ENCODE measurements at regions not wholly inside any gene's neighbourhood (a gene's known extent, or its start where the extent isn't known, plus 50 kb on each side); places are given as distances from the start of the nearest gene placed in this dataset.

DNA sequence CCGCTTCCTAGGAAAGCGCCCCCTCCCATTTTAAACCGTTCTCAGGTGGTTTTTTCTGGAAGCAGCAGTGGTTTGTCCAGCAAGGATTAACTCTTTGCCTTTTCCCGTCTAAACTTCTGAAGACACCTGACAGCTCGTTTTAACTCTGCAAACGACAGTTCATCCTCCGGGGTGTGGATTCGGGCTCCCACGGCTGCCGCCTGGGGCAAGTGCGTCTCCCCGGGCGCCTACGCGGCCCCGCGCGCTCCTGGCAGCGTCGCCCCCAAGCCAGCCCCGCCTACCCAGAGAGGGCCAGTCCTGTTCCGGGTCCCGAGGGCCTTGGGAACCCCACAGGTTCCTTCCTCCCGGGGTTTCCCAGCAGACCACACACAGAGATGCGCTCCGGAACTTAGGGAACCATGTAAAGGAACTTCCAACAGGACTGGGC is 54.4 kb downstream of the PRR18 start:
- peaks cover 1 to 4% of the 10 kb centered on the region in 2 experiments; a peak in 2 of 4 replicates for H3K27me3 ChIP-seq (replicated peaks in 1 of 2; ENCODE audit: control insufficient read depth in 2 of 2, insufficient read depth in 2 of 2, low read length in 1 of 2)
- ChIA-PET RAD21 (ENCODE audit: unreplicated experiment) (no interaction called here), POLR2A (no interaction called here), SMC1A (ENCODE audit: uncharacterized antibody, unreplicated experiment) (no interaction called here), CTCF (no interaction called here)
- H2AFZ ChIP-seq (ENCODE audit: control insufficient read depth, low read depth, low read length): no peak overlapping the region
- peaks cover 3% of the 10 kb centered on the region; the same call in 1 of the 3 replicates for H3K9me3 ChIP-seq (replicated peaks; ENCODE audit: control insufficient read depth, insufficient read depth, low read length)
- intact Hi-C loops (cut with micrococcal nuclease; ENCODE audit: unreplicated experiment): no loop called here
- peaks cover 5% of the 10 kb centered on the region for H3K4me1 ChIP-seq (ENCODE audit: control insufficient read depth, insufficient read depth, low read length)
- no peaks in the 10 kb centered on the region for H3K36me3 ChIP-seq (ENCODE audit: control insufficient read depth in 2 of 2, insufficient read depth in 2 of 2, low read length in 1 of 2)
- H3K4me3 ChIP-seq: peak overlapping the region; percentile 25; the same call in 1 of the 2 replicates
- BruUV-seq (replicated peaks): no TSS peak
- TF ChIP-seq SUZ12 (IDR thresholded peaks at IDR 0.05; ENCODE audit: unreplicated experiment) (peak; percentile 84), ZSCAN29 (IDR thresholded peaks at IDR 0.05) (no peak), POLR2A (IDR thresholded peaks at IDR 0.05; ENCODE audit: low read depth, low read length) (no peak)
- DNase-seq (ENCODE audit: low read depth, low spot score) (no peak), FAIRE-seq (no peak), ATAC-seq (peak; percentile 42; the same call in 2 of the 3 replicates)
- no peaks in the 10 kb centered on the region for H3K79me2 ChIP-seq (ENCODE audit: control insufficient read depth, insufficient read depth, low read length)
- in situ Hi-C loops (cut with MboI): no loop called here
- peak overlapping the region; percentile 21; the same call in 1 of the 2 replicates for H3K4me2 ChIP-seq (ENCODE audit: control insufficient read depth, insufficient read depth)
- no peak overlapping the region for H3K9ac ChIP-seq (ENCODE audit: control insufficient read depth, insufficient read depth, low read length)
- WGBS (ENCODE audit: insufficient coverage, insufficient replicate concordance, low lambda C conversion rate, missing lambda C conversion rate): 11% methylated on average over 23 of the region's 26 CpGs
- H4K20me1 ChIP-seq (ENCODE audit: control insufficient read depth, insufficient read depth): no peaks in the 10 kb centered on the region
- no peak overlapping the region for H3K27ac ChIP-seq (ENCODE audit: control insufficient read depth, insufficient read depth)

DNA sequence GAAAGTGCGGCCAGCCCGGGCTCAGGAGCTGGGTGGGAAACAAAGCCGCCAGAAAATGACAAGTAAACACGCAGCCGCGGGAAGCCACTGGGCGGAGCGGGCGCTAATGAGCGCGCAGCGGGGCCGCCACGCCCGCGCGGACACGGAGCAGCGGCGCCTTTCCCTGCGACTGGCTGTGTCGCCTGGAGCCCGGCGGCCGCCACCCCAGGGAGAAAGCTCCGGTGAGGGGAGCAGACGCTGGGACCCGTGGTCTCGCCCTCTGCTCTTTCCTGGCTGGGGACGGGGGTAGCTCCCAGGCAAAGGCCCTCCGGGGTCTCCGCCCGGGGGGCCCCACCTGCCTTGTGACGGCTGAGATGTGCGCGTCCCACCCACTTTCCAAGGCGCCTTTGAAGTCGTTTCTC is 54.9 kb downstream of the PRR18 start:
- no peaks in the 10 kb centered on the region for H4K20me1 ChIP-seq (ENCODE audit: control insufficient read depth, insufficient read depth)
- intact Hi-C loops (cut with micrococcal nuclease; ENCODE audit: unreplicated experiment): no loop called here
- no peak overlapping the region for H3K27ac ChIP-seq (ENCODE audit: control insufficient read depth, insufficient read depth)
- H2AFZ ChIP-seq (ENCODE audit: control insufficient read depth, low read depth, low read length): peak overlapping the region; percentile 53
- peak overlapping the region; percentile 21 for H3K4me2 ChIP-seq (ENCODE audit: control insufficient read depth, insufficient read depth)
- H3K79me2 ChIP-seq (ENCODE audit: control insufficient read depth, insufficient read depth, low read length): no peaks in the 10 kb centered on the region
- peak; percentile 54 for ATAC-seq
- RAD21 ChIA-PET (ENCODE audit: unreplicated experiment): interaction anchor here (0.6 kb wide), 1 partner anchor 691 kb away, joined by 3 read pairs; no protein-coding TSS in a partner anchor
- no peaks in the 10 kb centered on the region for H3K36me3 ChIP-seq (ENCODE audit: control insufficient read depth in 2 of 2, insufficient read depth in 2 of 2, low read length in 1 of 2)
- peaks cover 1 to 4% of the 10 kb centered on the region in 2 experiments; a peak in 2 of 4 replicates for H3K27me3 ChIP-seq (replicated peaks in 1 of 2; ENCODE audit: control insufficient read depth in 2 of 2, insufficient read depth in 2 of 2, low read length in 1 of 2)
- H3K4me3 ChIP-seq: peak overlapping the region; percentile 25; the same call in 1 of the 2 replicates
- H3K9ac ChIP-seq (ENCODE audit: control insufficient read depth, insufficient read depth, low read length): no peak overlapping the region; the same call in 1 of the 2 replicates
- CTCF ChIA-PET: no interaction called here
- TF ChIP-seq CBX5 (IDR thresholded peaks at IDR 0.05; ENCODE audit: low read depth): no peak
- TF ChIP-seq NR2F1 (conservative IDR thresholded peaks at IDR 0.05): no peak
- peak; percentile 12; the same call in 1 of the 2 replicates for TF ChIP-seq PAX5 (IDR thresholded peaks at IDR 0.05; ENCODE audit: borderline replicate concordance, low read depth, low read length)
- POLR2A ChIA-PET: no interaction called here
- peaks cover under 1% of the 10 kb centered on the region; the same call in 1 of the 2 replicates for H3K4me1 ChIP-seq (ENCODE audit: control insufficient read depth, insufficient read depth, low read length)
- DNase-seq (ENCODE audit: low read depth, low spot score): no peak
- SMC1A ChIA-PET (ENCODE audit: uncharacterized antibody, unreplicated experiment): interaction anchor here (0.6 kb wide), 1 partner anchor 134 kb away, joined by 3 read pairs; no protein-coding TSS in a partner anchor
- peaks cover 3% of the 10 kb centered on the region; the same call in 1 of the 3 replicates for H3K9me3 ChIP-seq (replicated peaks; ENCODE audit: control insufficient read depth, insufficient read depth, low read length)
- WGBS (ENCODE audit: insufficient coverage, insufficient replicate concordance, low lambda C conversion rate, missing lambda C conversion rate): 6% methylated on average over 35 of the region's 38 CpGs
- FAIRE-seq: no peak
- BruUV-seq (replicated peaks): no TSS peak
- in situ Hi-C loops (cut with MboI): no loop called here
